ENCODE measurements at regions not wholly inside any gene's neighbourhood (a gene's known extent, or its start where the extent isn't known, plus 50 kb on each side); places are given as distances from the start of the nearest gene placed in this dataset. TPM values are rescaled to one million over a fixed set of nuclear protein-coding genes. Genes with fewer than 3 reads are reported as not detected.

DNA sequence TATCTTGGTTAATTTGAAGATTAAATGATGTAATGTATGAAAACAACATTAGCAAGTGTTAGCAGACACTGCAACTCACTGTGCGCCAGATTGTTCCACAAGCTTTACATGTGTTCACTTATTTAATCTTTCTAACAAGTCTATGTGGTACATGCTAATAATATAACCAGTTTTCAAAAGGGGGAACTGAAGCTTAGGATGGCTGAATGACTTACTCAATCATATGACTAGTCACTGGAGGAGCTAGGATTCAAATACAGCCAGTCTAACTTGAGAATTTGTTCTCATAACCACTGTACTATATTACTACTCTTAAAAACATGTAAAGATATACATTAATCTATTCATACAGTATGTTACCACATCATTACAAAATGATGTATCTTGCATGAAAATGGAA, 60.5 kb upstream of the LRIG3 start:
- no peak for DNase-seq

DNA sequence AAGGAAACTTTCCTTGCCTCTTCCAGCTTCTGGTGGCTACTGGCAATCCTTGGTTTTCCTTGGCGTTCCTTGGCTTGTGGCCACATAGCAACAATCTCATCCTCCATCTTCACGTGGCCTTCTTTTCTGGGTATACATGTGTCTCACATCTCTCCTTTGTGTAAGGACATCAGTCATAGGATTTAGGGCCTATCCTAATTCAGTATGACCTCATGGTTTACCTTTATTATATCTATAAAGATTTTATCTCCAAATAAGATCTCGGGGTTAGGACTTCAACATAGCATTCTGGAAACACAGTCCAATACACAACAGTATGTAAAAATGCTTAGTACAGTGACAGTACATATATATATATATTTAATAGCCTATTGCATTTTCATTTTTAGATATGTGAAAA, 58.4 kb upstream of the LRIG3 start:
- DNase-seq: no peak

DNA sequence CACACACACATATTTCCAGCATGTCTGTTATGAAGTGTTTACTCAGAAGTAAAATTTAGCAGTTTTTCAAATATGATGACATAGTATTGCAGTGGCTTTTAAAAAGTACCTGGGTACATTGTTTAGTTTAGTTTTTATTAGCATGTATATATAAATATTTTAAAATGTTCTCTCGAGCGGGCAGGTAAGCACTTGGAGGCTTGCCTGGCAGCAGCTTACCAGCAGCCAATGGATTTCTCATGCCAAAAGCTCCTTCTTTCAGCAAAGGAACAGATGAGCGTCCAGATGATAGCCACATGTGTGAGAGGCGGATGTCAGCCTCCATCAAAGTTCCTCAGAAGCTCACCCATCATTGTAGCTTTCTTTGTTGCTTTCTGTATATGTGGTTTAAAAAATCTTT, 57.2 kb upstream of the LRIG3 start:
- no peak for DNase-seq

DNA sequence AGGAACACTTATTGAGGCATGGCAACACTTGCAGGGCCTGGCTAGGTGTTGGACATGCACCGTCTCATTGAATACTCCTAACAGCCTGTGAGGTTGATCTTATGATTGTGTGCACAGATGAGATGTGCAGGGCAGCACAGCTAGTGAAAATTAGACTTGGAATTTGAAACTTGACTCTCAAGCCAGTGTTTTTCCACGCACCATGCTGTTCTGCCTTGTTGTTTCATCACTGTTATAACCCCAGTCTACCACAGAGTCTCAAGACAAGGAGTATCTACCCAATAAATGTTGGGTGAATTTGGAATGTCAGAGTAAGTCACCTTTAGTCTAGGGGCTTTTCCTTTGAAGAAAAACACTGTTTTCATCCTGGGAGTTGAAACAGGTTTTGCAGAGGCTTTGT, 55.8 kb upstream of the LRIG3 start:
- no peak for DNase-seq

Small RNAs in the stretch of these regions (small RNA-seq; reads per million reads assigned to genes)
- gene RNU6-279P (ENCODE audit: low replicate concordance) (not detected), gene RNU6-871P (ENCODE audit: low replicate concordance) (not detected)
